MCF 10A (cell line): ENCODE measurements at regions not wholly inside any gene's neighbourhood (a gene's known extent, or its start where the extent isn't known, plus 50 kb on each side); places are given as distances from the start of the nearest gene placed in this dataset.

Source experiments
- BruUV-seq: library from RNA; stranded (reverse); fragments of 400-500 nt; replicated peaks from 2 replicates; lab custom pipeline; 2021; lab: Mats Ljungman, UMichigan
- CTCF ChIA-PET: fragments of 300-600 bp; sonication (Branson Sonifier 250); formaldehyde crosslinking; extraction: SDS; loops from one replicate; lab custom pipeline; 2021; ENCODE audit warnings: antibody characterized with exemption, inconsistent platforms; lab: Yijun Ruan, JAX
- POLR2A ChIA-PET: fragments of 300-600, 350-650 bp; sonication (Branson Sonifier 250); formaldehyde crosslinking; extraction: SDS; loops from one replicate; lab custom pipeline; 2020; ENCODE audit warnings: antibody characterized with exemption, inconsistent platforms; lab: Yijun Ruan, JAX
- DNase-seq: peaks from one replicate; pipeline ENCODE4 v3.0.0-alpha.2; 2018; ENCODE audit not compliant: unreplicated experiment
- H3K27ac Mint-ChIP-seq: one replicate; pipeline ENCODE4 v1.8.0; 2022; ENCODE audit warnings: mild to moderate bottlenecking, low read depth, mixed read lengths; ENCODE audit not compliant: unreplicated experiment
- H3K27me3 Mint-ChIP-seq: one replicate; pipeline ENCODE4 v1.8.0; 2022; ENCODE audit warnings: mixed read lengths; ENCODE audit not compliant: insufficient read depth, unreplicated experiment
- H3K36me3 Mint-ChIP-seq: one replicate; pipeline ENCODE4 v1.8.0; 2022; ENCODE audit warnings: mild to moderate bottlenecking, moderate library complexity, mixed read lengths; ENCODE audit not compliant: insufficient read depth, unreplicated experiment
- H3K4me1 Mint-ChIP-seq: one replicate; pipeline ENCODE4 v1.8.0; 2022; ENCODE audit warnings: mixed read lengths; ENCODE audit not compliant: insufficient read depth, unreplicated experiment
- H3K4me3 Mint-ChIP-seq: one replicate; pipeline ENCODE4 v1.8.0; 2022; ENCODE audit warnings: mild to moderate bottlenecking, moderate library complexity, mixed read lengths; ENCODE audit not compliant: unreplicated experiment
- H3K9me3 Mint-ChIP-seq: one replicate; pipeline ENCODE4 v1.8.0; 2022; ENCODE audit warnings: mixed read lengths; ENCODE audit not compliant: unreplicated experiment
- intact Hi-C: fragments of 100-400 bp; cut with micrococcal nuclease; formaldehyde crosslinking; loops from 2 replicates; pipeline ENCODE4 v1.14.1; 2022
- TF ChIP-seq, protein P1 (sequence below): fragments of 200-600 bp; IDR thresholded peaks from one replicate; pipeline ENCODE4 v1.8.0; 2022; ENCODE audit warnings: antibody characterized with exemption, mild to moderate bottlenecking; ENCODE audit not compliant: unreplicated experiment

- POLR2A ChIA-PET, result no interaction called here
- no peak for DNase-seq
- intact Hi-C loops, result no loop called here
- H3K27ac Mint-ChIP-seq, result no peak overlapping the region
- no TSS peak for BruUV-seq
- no peaks in the 10 kb centered on the region for H3K36me3 Mint-ChIP-seq
- no peak overlapping the region for H3K4me3 Mint-ChIP-seq
- TF ChIP-seq, protein P1, sequence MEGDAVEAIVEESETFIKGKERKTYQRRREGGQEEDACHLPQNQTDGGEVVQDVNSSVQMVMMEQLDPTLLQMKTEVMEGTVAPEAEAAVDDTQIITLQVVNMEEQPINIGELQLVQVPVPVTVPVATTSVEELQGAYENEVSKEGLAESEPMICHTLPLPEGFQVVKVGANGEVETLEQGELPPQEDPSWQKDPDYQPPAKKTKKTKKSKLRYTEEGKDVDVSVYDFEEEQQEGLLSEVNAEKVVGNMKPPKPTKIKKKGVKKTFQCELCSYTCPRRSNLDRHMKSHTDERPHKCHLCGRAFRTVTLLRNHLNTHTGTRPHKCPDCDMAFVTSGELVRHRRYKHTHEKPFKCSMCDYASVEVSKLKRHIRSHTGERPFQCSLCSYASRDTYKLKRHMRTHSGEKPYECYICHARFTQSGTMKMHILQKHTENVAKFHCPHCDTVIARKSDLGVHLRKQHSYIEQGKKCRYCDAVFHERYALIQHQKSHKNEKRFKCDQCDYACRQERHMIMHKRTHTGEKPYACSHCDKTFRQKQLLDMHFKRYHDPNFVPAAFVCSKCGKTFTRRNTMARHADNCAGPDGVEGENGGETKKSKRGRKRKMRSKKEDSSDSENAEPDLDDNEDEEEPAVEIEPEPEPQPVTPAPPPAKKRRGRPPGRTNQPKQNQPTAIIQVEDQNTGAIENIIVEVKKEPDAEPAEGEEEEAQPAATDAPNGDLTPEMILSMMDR, result no peak
- no peaks in the 10 kb centered on the region for H3K27me3 Mint-ChIP-seq
- peaks cover 41% of the 10 kb centered on the region for H3K9me3 Mint-ChIP-seq
- CTCF ChIA-PET, result interaction anchor here (0.7 to 0.8 kb wide), 3 partner anchors 9 to 877 kb away, joined by 3 to 4 read pairs (median 4); no protein-coding TSS in a partner anchor
- no peaks in the 10 kb centered on the region for H3K4me1 Mint-ChIP-seq
These were observed 132.5 kb upstream of the ID2 start for GRCh38 chr2:8549273-8549922.

DNA sequence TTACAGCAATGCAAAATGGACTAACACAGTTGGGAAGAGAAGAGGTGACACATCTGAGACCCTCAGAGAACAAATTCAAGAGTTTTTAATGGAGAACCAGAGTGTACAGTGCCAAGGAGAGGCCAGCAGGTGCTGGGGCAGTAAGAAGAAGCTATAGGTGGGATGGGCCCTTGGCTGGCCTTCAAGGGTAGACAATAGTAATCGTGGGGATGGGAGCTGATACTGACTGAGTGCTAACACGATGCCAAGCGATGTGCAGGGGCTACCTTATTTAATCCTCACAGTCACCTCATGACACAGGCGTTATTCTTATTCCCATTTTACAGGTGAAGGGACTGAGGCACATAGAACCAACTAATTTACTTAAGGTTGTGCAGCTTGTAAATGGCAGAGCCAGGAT lies 131.9 kb upstream of the ID2 start:
- Mint-ChIP-seq H3K36me3 (no peaks in the 10 kb centered on the region), H3K4me1 (no peaks in the 10 kb centered on the region), H3K27ac (no peak overlapping the region), H3K9me3 (peaks cover 41% of the 10 kb centered on the region), H3K27me3 (no peaks in the 10 kb centered on the region), H3K4me3 (no peak overlapping the region)
- no TSS peak for BruUV-seq
- no peak for DNase-seq
- CTCF ChIA-PET, result interaction anchor here (0.7 to 0.9 kb wide), 3 partner anchors 10 to 1681 kb away, joined by 3 to 4 read pairs (median 3); no protein-coding TSS in a partner anchor
- intact Hi-C loops, result no loop called here
- TF ChIP-seq, protein P1, result no peak
- POLR2A ChIA-PET, result interaction anchor here (0.8 kb wide), 1 partner anchor 129 kb away, joined by 3 read pairs; no protein-coding TSS in a partner anchor

- TF ChIP-seq, protein P1, result no peak
- Mint-ChIP-seq H3K27ac (no peak overlapping the region), H3K9me3 (peaks cover 41% of the 10 kb centered on the region), H3K4me1 (no peaks in the 10 kb centered on the region), H3K4me3 (no peak overlapping the region), H3K27me3 (no peaks in the 10 kb centered on the region), H3K36me3 (no peaks in the 10 kb centered on the region)
- ChIA-PET POLR2A (interaction anchor here (0.8 kb wide), 1 partner anchor 128 kb away, joined by 3 read pairs; no protein-coding TSS in a partner anchor), CTCF (interaction anchor here (0.7 to 0.9 kb wide), 2 partner anchors 12 to 1680 kb away, joined by 3 read pairs; no protein-coding TSS in a partner anchor)
- DNase-seq, result no peak
- BruUV-seq, result no TSS peak
- intact Hi-C loops, result no loop called here
These were observed 131.4 kb upstream of the ID2 start for GRCh38 chr2:8550481-8550880.

DNA sequence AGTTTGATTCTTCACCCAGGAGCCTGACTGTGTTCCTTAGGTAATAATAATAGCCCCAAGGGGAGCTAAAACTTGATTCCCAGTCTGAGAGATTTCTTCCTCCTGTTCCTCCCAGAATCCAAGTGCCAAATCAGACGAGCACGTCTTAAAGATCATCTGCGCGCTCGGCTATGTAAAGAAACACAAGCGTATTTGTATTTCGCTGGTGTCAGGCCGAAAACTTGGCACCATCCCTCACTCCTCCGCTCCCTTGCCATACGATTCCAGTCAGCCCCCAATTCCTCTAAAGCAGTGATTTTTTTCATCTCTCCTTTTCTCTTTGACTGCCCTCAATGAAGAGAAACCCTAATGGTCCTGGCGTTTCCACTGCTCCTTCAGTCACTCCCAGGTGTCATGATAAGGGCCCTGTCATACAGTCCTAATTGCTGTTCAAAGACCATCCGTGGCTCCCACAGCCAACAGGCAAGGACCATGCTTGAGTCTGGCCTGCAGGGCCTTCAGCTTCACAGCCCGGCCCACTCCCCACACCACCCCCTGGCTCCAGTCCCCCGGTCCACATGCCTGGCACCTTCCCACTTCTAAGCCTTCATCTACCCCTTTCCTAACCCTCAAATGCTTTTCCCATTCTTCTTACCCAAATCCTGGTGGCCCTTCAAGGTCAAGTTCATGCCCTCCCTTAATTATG lies 130.8 kb upstream of the ID2 start:
- Mint-ChIP-seq H3K4me1 (no peaks in the 10 kb centered on the region), H3K36me3 (no peaks in the 10 kb centered on the region), H3K27ac (no peak overlapping the region), H3K27me3 (no peaks in the 10 kb centered on the region), H3K4me3 (no peak overlapping the region), H3K9me3 (peaks cover 41% of the 10 kb centered on the region)
- intact Hi-C loops, result no loop called here
- POLR2A ChIA-PET, result no interaction called here
- BruUV-seq, result no TSS peak
- DNase-seq, result no peak
- TF ChIP-seq, protein P1, result no peak
- CTCF ChIA-PET, result interaction anchor here (0.9 kb wide), 1 partner anchor 1680 kb away, joined by 3 read pairs; no protein-coding TSS in a partner anchor
